RWPE1 (cell line): ENCODE measurements at regions not wholly inside any gene's neighbourhood (a gene's known extent, or its start where the extent isn't known, plus 50 kb on each side); places are given as distances from the start of the nearest gene placed in this dataset.

Experiments used
- CTCF ChIA-PET: fragments of 350-600 bp; sonication (Branson Sonifier 250); formaldehyde crosslinking; extraction: SDS; loops from one replicate; lab custom pipeline; 2021; lab: Yijun Ruan, JAX
- POLR2A ChIA-PET: fragments of 400-600 bp; formaldehyde crosslinking; extraction: SDS; loops from one replicate; lab custom pipeline; 2020; ENCODE audit warnings: antibody characterized with exemption; ENCODE audit not compliant: low non-redundant PET; lab: Yijun Ruan, JAX
- DNase-seq: peaks from one replicate; pipeline ENCODE4 v3.0.0; 2012; ENCODE audit warnings: low spot score
- H3K27ac ChIP-seq: fragments of 450-650 bp; 2 replicates; pipeline ENCODE4 v1.5.1; 2017
- CTCF ChIP-seq: fragments of 450-650 bp; conservative IDR thresholded peaks from 2 replicates; pipeline ENCODE4 v1.5.1; 2017; ENCODE audit warnings: low read depth, mild to moderate bottlenecking

GRCh38 chr12:119245904-119246494, 67.3 kb downstream of the HSPB8 start:
- H3K27ac ChIP-seq, result no peak overlapping the region
- ChIA-PET CTCF (no interaction called here), POLR2A (no interaction called here)
- no peak for TF ChIP-seq CTCF
- DNase-seq, result no peak

DNA sequence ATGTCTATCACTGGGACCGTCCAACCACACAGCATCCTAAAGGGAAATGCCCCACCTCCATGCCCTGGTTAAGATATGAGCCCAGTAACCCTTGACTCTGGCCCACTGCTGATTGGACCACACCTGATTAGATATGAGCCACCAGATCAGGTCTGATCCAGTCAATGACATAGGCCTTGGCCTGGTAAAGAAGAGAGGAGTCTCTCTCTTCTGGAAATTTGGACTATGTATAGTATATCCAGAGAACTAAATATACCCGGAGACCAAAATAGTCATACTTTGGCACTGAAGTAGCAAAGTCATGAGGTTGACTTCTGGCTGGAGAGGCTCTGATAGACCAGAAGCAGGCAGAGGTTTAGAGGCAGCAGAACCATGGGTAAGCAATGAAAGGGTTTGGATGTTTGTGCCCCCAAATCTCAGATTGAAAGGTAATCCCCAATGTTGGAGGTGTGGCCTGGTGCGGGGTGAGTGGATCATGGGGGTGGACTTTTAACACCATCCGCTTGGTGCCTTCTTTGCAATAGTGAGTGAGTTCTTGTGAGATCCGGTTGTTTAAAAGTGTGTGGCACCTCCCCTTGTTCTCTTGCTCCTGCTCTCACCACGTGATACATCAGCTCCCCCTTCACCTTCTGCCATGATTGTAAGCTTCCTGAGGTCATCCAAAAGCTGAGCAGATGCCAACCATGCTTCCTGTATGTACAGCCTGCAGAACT, 68.4 kb downstream of the HSPB8 start:
- CTCF ChIA-PET, result no interaction called here
- H3K27ac ChIP-seq, result no peak overlapping the region
- TF ChIP-seq CTCF, result no peak
- DNase-seq, result no peak
- POLR2A ChIA-PET, result no interaction called here

GRCh38 chr12:119247720-119248043, 69.0 kb downstream of the HSPB8 start:
- no peak overlapping the region for H3K27ac ChIP-seq
- no peak for DNase-seq
- POLR2A ChIA-PET, result no interaction called here
- CTCF ChIA-PET, result no interaction called here
- TF ChIP-seq CTCF, result no peak

- ChIA-PET CTCF (no interaction called here), POLR2A (no interaction called here)
- no peak overlapping the region for H3K27ac ChIP-seq
- no peak for TF ChIP-seq CTCF
- no peak for DNase-seq
Observed at GRCh38 chr12:119249383-119250155, 70.8 kb downstream of the HSPB8 start.

DNA sequence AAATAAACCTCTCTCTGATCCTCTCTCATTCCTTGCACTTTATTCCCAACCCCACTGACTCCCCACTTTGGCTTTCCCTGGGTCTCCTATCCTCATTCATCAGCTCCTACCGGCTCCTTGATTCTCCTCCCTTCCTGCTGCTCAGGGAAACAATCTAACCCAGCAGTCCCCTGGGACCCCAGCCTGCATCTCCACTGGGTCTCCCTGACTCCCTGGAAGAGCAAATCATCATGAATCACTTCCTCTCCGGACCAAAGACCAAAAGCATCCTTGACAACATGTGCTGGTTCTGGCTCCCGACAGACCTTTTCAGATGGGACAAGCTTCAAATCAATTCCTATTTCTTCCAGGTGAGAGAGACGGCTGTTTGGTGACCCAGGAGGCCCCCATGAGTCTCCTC, 76.6 kb downstream of the HSPB8 start:
- no peak overlapping the region for H3K27ac ChIP-seq
- TF ChIP-seq CTCF, result no peak
- ChIA-PET POLR2A (no interaction called here), CTCF (no interaction called here)
- no peak for DNase-seq

- ChIA-PET CTCF (no interaction called here), POLR2A (no interaction called here)
- no peak for TF ChIP-seq CTCF
- no peak for DNase-seq
- H3K27ac ChIP-seq, result no peak overlapping the region
Observed at GRCh38 chr12:119258149-119258548, 76.4 kb upstream of the CCDC60 start.
